Heart left ventricle (tissue), 16 donors: ENCODE measurements at regions not wholly inside any gene's neighbourhood (a gene's known extent, or its start where the extent isn't known, plus 50 kb on each side); places are given as distances from the start of the nearest gene placed in this dataset.

Source experiments
- ATAC-seq, 4 donors: fragments of 200-7000 bp; cut with Tn5 transposase; one replicate each; pipeline ENCODE4 v1.9.1; 2020 to 2022; ENCODE audit warnings: moderate library complexity in 4 of 4, mild to moderate bottlenecking in 3 of 4, moderate number of reproducible peaks in 1 of 4
- DNase-seq, 5 donors: peaks; one replicate each; pipeline ENCODE4 v3.0.0-alpha.2; 2020
- H3K27ac ChIP-seq, 12 donors: fragments of 200-600 bp; sonication (generic) in 4 of 12; one replicate each; pipeline versions ENCODE4 v1.5.0 to v1.8.0; 2016 to 2022; ENCODE audit warnings: mild to moderate bottlenecking in 2 of 12
- H3K27me3 ChIP-seq, 9 donors: fragments of 200-600 bp; sonication (generic) in 2 of 9; one replicate each; pipeline versions ENCODE4 v1.5.1 to v1.8.0; 2016 to 2022; ENCODE audit warnings: mild to moderate bottlenecking in 3 of 9
- H3K36me3 ChIP-seq, 9 donors: fragments of 200-600 bp; sonication (generic) in 2 of 9; one replicate each; pipeline versions ENCODE4 v1.5.0 to v1.8.0; 2018 to 2022; ENCODE audit warnings: mild to moderate bottlenecking in 2 of 9
- H3K4me1 ChIP-seq, 12 donors: fragments of 200-600 bp; sonication (generic) in 4 of 12; one replicate each; pipeline versions ENCODE4 v1.5.0 to v1.8.0; 2016 to 2022; ENCODE audit warnings: mild to moderate bottlenecking in 3 of 12
- H3K4me3 ChIP-seq, 12 donors: fragments of 200-600 bp; sonication (generic) in 4 of 12; one replicate each; pipeline versions ENCODE4 v1.5.0 to v1.8.0; 2017 to 2022; ENCODE audit warnings: mild to moderate bottlenecking in 9 of 12, moderate library complexity in 4 of 12
- H3K9me3 ChIP-seq, 12 donors: fragments of 200-600 bp; sonication (generic) in 4 of 12; one replicate each; pipeline versions ENCODE4 v1.5.0 to v1.8.0; 2016 to 2022; ENCODE audit warnings: mild to moderate bottlenecking in 1 of 12
- CTCF ChIP-seq, 12 donors: fragments of 200-600 bp; sonication (generic) in 4 of 12; IDR thresholded peaks; one replicate each; pipeline versions ENCODE4 v1.5.0 to v1.8.0; 2018 to 2022; ENCODE audit warnings: antibody characterized with exemption in 12 of 12, mild to moderate bottlenecking in 5 of 12
- POLR2A ChIP-seq, 2 donors: fragments of 450-650 bp; IDR thresholded peaks; one replicate each; pipeline ENCODE4 v1.6.1; 2017; ENCODE audit warnings: antibody characterized with exemption in 2 of 2, mild to moderate bottlenecking in 2 of 2, moderate library complexity in 2 of 2
- WGBS, 4 donors: extraction: QIAGEN DNeasy Blood & Tissue Kit in 2 of 4; methylation state at CpG; one replicate each; pipeline versions ENCODE4 v1.1.5 to v1.1.7; 2013 to 2018; 5-methylcytosine and 5-hydroxymethylcytosine counted together
- intact Hi-C, 10 donors: fragments of 100-400 bp; cut with DNase I; formaldehyde crosslinking; loops; one replicate each; pipeline versions ENCODE4 v1.11.1 to v1.14.2; 2022
- donor health status: ischemic (EF 13 %, LVEDD 7.1; RV severe dilation, severe dysfunction).
- donor health status: healthy with polysubstance abuse.
- donor health status: DM: no; HTN: yes; CAD: no.
- donor health status: DM: no; HTN: no; CAD: no.
- donor health status: ischemic (EF 25% LVEDD 6.9; RV normal size, moderate dysfunction).
- donor health status: ischemic (EF 25% LVEDD 5.7; RV mildly dilated, moderate dysfunction).
- donor health status: healthy.
- donor health status: DM: yes; HTN: yes; CAD: no.
- donor health status: ischemic (EF 35%, LVEDD 5.7; RV mildly dilated, moderate dysfunction).
- donor health status: nonischemic (EF 11% LVEDD 7.7; RV severe dilation, severe dysfunction).
- donor health status: DM: yes; HTN: yes; CAD: no.
- donor health status: PGD.
- donor health status: ischemic (EF 29% LVEDD 5.4; RV normal size, mild dysfunction).
- donor health status: nonischemic (EF 23%, LVEDD 6.1; RV moderate dilation, normal function).

- Histone ChIP-seq H3K36me3 (no peaks in the 10 kb centered on the region), H3K27me3 (no peaks in the 10 kb centered on the region), H3K27ac (no peak overlapping the region), H3K4me1 (peaks cover 0 to 10% (median 0%) of the 10 kb centered on the region in 12 donors), H3K4me3 (no peak overlapping the region), H3K9me3 (no peaks in the 10 kb centered on the region)
- 16 to 33% (median 27%) methylated on average over 4 of the region's 4 CpGs for whole genome bisulfite sequencing, 4 donors
- intact Hi-C loops: no loop called here
- ATAC-seq (peak; percentile 37 to 58 (median 54)), DNase-seq (peak in 2 of 5 donors; percentile 10 to 21)
- TF ChIP-seq POLR2A (IDR thresholded peaks at IDR 0.05) (no peak), CTCF (IDR thresholded peaks at IDR 0.05) (no peak)
These were observed 86.1 kb upstream of the CD83 start for GRCh38 chr6:14031516-14031915.

- Histone ChIP-seq H3K4me1 (peaks cover 0 to 6% (median 0%) of the 10 kb centered on the region in 12 donors), H3K4me3 (no peak overlapping the region), H3K27me3 (no peaks in the 10 kb centered on the region), H3K36me3 (no peaks in the 10 kb centered on the region), H3K27ac (no peak overlapping the region), H3K9me3 (no peaks in the 10 kb centered on the region)
- DNase-seq (peak in 1 of 5 donors; percentile 40), ATAC-seq (peak in 1 of 4 donors; percentile 63)
- no peak for TF ChIP-seq POLR2A (IDR thresholded peaks at IDR 0.05)
- TF ChIP-seq CTCF (IDR thresholded peaks at IDR 0.05): no peak
- WGBS, 4 donors: 63 to 68% (median 66%) methylated on average over 14 of the region's 14 CpGs
- intact Hi-C loops: no loop called here
These were observed 82.3 kb upstream of the CD83 start for GRCh38 chr6:14035071-14035847.

- WGBS, 4 donors: 85 to 91% (median 87%) methylated on average over 3 of the region's 3 CpGs
- no peak overlapping the region for H3K27ac ChIP-seq
- TF ChIP-seq CTCF (IDR thresholded peaks at IDR 0.05): no peak
- no peak for TF ChIP-seq POLR2A (IDR thresholded peaks at IDR 0.05)
- H3K4me3 ChIP-seq: no peak overlapping the region
- intact Hi-C loops: no loop called here
- no peaks in the 10 kb centered on the region for H3K36me3 ChIP-seq
- ATAC-seq: no peak
- H3K27me3 ChIP-seq: no peaks in the 10 kb centered on the region
- no peak for DNase-seq
- no peaks in the 10 kb centered on the region for H3K9me3 ChIP-seq
- H3K4me1 ChIP-seq: peaks cover 0 to 6% (median 0%) of the 10 kb centered on the region in 12 donors
These were observed 81.7 kb upstream of the CD83 start for GRCh38 chr6:14035874-14036273.

GRCh38 chr6:14036911-14037310, 80.7 kb upstream of the CD83 start:
- WGBS, 4 donors: 78 to 89% (median 82%) methylated on average over 4 of the region's 4 CpGs
- Histone ChIP-seq H3K9me3 (no peaks in the 10 kb centered on the region), H3K27ac (no peak overlapping the region), H3K36me3 (no peaks in the 10 kb centered on the region), H3K4me1 (peaks cover 0 to 6% (median 0%) of the 10 kb centered on the region in 12 donors), H3K27me3 (no peaks in the 10 kb centered on the region), H3K4me3 (no peak overlapping the region)
- TF ChIP-seq POLR2A (IDR thresholded peaks at IDR 0.05) (no peak), CTCF (IDR thresholded peaks at IDR 0.05) (no peak)
- intact Hi-C loops: no loop called here
- DNase-seq (no peak), ATAC-seq (no peak)
